GM12878 (cell line): ENCODE measurements at regions not wholly inside any gene's neighbourhood (a gene's known extent, or its start where the extent isn't known, plus 50 kb on each side); places are given as distances from the start of the nearest gene placed in this dataset.

ENCODE experiments used
- ZNF24 ChIP-seq: fragments of 450-650 bp; IDR thresholded peaks from 2 replicates; pipeline ENCODE4 v1.6.1; 2017; ENCODE audit warnings: antibody characterized with exemption, mild to moderate bottlenecking
- ZNF274 ChIP-seq: IDR thresholded peaks from one replicate; pipeline ENCODE4 v1.8.0; 2011; ENCODE audit not compliant: insufficient read length, insufficient read depth

DNA sequence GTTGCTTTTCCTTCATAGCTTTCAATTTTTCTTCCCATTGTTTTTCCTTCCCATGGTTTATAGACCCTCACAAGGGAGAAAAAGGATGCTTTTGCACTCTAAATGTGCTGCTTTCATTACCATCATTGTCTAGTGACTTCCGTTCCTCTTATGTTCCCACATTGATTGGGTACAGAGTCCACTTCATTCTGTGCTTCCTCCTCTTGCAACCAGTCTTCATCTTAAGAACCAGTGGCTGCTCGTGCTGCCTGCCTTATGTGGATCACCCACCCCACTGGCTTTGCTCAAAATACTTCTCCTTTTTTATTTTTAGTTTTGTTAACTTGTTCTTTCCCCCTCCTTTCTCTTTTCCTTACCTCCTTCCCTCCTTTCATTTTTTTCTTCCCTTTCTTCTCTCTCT is 76.5 kb upstream of the BOD1L1 start:
- no peak for TF ChIP-seq ZNF24
- no peak for TF ChIP-seq ZNF274
